Effector CD8-positive, alpha-beta T cell (primary cell): ENCODE measurements at regions not wholly inside any gene's neighbourhood (a gene's known extent, or its start where the extent isn't known, plus 50 kb on each side); places are given as distances from the start of the nearest gene placed in this dataset.
A peak's percentile ranks its signal among the peaks of the same experiment; 100 is the strongest.
"Not testable (repeated sequence)": the region's sequence is repeated elsewhere in the genome, so short reads cannot be mapped to it uniquely, and the experiment has no call there.

ENCODE experiments used
- DNase-seq: peaks from one replicate; lab custom pipeline; 2025; lab: John Stamatoyannopoulos, UW

GRCh38 chr5:42896523-42896922 is 84.8 kb upstream of the SELENOP start:
- no peak for DNase-seq

- DNase-seq, result no peak
These were observed 82.4 kb upstream of the SELENOP start for GRCh38 chr5:42894057-42894456.

DNA sequence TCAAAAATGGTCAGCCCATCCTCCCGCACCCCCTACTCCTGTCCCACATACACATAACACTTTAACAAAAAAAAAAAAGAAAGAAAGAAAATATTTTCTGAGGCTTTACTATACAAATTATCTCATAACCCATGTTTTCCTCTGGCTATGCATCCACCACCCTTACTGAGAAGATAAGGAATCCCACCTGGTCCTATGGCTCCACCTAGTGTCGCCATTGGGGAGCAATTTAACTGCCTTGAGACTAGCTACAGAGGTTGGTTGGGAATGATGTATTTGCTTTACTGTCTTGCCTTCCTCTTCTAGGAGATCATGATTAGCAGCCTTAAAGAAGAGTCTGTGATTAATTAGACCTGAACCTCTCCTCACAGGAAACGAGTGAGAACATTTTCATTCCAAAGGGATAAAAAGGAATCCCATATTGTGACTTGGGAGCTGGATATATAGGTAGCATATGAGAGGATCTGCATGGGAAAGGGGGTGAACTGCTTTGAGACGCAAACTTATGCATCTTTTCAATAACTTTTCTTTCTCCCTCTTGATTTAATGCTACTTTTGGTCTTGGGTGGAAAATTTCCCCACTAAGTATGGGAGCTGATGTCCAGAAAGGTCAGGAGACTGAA is 77.7 kb upstream of the SELENOP start:
- peak; percentile 38 for DNase-seq

GRCh38 chr5:42888771-42889170 is 77.1 kb upstream of the SELENOP start:
- DNase-seq, result no peak

DNA sequence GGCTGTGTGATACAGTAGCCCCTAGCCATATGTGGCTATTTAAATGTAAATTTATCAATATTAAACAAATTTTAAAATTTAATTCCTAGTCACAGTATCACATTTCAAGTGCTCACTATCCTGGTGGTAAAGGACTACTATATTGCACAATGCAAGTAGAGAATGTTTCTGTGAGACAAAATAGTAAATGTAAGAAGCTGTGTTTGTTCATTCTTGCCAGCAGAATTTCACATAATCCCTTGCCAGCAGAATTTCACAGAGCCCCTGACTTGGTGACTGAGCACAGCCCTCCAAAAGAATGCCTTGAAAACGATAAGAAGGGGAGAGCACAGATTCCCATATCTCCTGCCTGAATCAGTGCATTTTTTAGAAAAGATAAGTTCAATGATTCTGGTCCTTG is 75.9 kb upstream of the SELENOP start:
- no peak for DNase-seq

- no peak for DNase-seq
These were observed 75.4 kb upstream of the SELENOP start for GRCh38 chr5:42887097-42887496.

DNA sequence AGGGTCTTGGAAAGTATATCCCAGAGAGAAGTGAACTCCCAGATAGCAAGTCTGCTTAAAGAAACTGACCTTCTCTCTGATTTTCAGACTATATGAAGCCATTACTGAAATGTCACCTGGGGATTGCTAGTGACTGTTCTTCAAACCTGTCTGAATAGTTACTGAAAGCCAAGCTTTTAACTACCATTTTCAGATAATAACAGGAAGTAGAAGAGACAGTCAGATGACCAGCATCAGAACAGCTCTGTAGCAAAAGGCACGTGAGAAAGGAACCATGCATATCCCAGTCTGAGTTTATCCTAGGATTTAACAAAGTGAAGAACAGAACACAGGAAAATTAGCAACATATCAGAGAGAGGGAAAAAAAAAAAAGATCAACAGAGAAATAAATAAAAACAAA is 74.9 kb upstream of the SELENOP start:
- no peak for DNase-seq

DNA sequence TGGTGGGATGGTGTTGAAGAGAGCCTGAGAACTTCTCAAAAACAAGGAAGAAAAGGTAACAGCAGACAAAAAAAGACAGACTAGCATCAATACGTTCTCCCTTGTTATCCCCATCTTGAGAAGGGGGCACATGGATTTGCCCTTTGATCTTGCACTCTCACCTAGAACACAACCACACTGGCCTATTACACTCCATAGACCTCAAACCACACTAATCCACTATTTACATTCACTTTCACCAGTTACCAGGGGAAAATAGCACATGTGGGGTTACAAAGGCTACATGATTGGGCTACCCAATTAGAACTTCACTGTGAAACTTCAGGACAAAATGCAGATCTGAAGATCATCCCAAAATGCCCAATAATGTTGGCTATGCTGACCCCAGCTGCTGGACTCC is 72.6 kb upstream of the SELENOP start:
- DNase-seq, result no peak

- DNase-seq, result no peak
These were observed 69.9 kb upstream of the SELENOP start for GRCh38 chr5:42881416-42882117.

DNA sequence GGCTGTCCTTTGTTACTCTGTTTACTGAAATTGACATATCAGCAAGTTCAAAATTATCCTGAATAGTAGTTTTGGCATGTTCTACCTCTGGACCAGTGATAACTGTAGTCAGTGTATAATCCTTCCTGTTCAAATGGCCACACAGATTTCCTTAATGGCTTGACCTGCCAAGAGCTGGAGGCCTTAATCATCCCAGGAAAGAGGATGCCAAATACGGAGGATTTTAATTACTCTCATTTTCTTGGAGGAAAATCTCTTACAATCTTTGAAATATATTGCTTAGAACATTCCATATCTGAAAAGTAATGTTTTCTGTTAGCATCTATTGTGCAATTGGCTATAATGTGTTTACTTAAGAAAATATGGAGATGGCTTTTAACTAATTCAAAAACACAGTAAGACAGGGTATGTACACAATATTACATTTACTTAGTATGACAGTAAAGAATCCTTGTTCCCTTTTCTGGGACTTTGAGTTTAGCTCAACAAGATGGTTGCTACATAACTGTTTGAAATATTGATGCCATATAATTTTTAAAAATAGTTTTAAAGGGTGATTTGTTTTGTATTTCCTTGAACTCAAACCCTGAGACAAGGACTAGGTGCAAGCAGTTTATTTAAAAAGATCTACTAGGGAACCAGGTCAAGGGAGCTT is 68.9 kb upstream of the SELENOP start:
- DNase-seq, result no peak

DNA sequence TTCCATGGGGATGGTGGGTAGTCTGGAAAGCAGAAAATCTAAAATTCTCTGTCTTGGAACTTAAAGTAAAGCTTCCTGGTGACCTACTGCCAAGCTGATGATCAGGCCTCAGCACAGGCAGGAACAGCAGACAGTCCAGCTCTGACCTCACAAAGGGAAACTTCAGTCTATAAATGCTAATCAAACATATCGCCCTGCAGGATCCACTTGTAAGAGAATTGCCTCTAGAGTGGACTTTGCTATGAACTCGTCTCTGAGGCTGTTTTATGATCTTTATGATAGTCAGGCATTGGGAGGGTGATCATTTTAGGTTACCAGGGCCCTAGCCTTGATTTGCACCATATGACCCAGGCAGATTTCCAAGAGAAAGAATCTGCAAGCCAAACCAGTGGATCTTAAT is 67.6 kb upstream of the SELENOP start:
- DNase-seq, result no peak

DNA sequence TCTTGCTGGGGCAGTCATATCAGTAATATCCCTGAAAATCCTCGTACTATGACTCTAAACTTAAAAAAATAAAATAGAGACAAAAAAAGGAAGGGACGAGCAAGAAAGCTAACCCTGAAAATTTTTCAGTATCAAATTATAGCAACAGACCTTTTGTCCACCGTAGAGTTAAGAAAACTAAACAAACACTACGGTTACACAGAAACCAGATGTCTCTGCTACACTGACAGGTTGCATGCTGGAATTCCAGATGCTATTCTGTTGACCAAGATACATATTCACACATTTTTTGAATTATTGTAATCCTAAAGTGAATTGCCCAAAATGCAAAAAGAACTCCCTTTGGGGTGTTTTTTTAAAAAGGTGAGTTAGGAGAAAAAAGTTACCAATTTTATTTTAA is 66.9 kb upstream of the SELENOP start:
- no peak for DNase-seq

- DNase-seq, result no peak
These were observed 66.3 kb upstream of the SELENOP start for GRCh38 chr5:42878041-42878440.

DNA sequence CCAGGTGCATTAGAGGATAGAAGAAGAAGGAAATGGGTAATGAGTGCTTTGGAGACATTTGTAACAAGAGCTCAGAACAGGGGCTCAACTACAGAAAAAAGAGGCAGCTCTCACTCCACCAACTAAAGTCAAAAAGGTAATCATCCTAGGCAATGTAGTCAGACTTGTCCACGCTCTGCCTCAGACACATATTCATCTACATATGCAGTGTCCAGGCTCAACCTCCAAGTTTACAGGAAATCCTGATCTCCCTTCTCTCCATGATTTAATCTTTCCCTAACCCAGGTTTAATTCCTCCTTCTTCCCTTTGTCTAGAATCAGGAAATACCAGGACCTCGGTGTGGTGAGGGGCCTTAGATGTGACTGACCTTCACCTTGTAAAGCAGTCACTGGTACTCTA is 65.7 kb upstream of the SELENOP start:
- no peak for DNase-seq

- no peak for DNase-seq
These were observed 64.7 kb upstream of the SELENOP start for GRCh38 chr5:42876375-42876844.

GRCh38 chr5:42875785-42876374 is 64.2 kb upstream of the SELENOP start:
- no peak for DNase-seq

- no peak for DNase-seq
These were observed 63.5 kb upstream of the SELENOP start for GRCh38 chr5:42875211-42875610.

DNA sequence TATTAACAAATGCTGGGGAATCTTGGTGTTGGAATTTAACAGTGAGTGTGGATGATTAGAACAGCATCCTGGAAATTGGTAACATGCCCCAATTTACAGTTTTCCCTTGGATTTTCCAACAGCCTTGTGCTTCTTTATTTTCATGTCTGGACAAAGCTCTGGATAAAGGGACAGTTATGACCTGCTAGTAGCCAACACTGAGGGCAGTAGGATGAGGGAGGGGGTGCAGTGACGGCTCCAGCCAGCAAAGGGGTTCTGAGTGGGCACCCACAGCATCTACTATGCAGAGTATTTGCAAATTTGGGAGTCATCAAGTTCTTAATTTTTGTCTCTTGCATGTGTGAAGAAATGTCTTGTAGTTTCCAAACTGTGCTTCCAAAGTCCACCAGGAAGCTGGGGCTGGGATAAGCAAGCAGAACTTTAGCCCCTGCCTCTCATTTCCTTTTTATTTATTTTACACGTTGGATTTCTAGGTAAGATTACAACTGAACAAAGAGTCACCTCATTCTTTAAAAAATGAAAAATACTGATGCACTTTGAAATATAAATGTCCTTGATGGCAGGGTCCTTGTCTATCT is 63.0 kb upstream of the SELENOP start:
- no peak for DNase-seq

- no peak for DNase-seq
These were observed 61.2 kb upstream of the SELENOP start for GRCh38 chr5:42872865-42873264.

GRCh38 chr5:42870882-42871418 is 59.3 kb upstream of the SELENOP start:
- DNase-seq, result no peak

DNA sequence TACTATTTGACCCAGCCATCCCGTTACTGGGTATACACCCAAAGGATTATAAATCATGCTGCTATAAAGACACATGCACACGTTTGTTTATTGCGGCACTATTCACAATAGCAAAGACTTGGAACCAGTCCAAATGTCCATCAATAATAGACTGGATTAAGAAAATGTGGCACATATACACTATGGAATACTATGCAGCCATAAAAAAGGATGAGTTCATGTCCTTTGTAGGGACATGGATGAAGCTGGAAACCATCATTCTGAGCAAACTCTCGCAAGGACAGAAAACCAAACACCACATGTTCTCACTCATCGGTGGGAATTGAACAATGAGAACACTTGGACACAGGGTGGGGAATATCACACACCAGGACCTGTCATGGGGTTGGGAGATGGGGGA is 56.7 kb upstream of the SELENOP start:
- DNase-seq, result not testable (repeated sequence)

GRCh38 chr5:42864749-42865148 is 53.1 kb upstream of the SELENOP start:
- DNase-seq, result not testable (repeated sequence)
